ENCODE measurements at regions not wholly inside any gene's neighbourhood (a gene's known extent, or its start where the extent isn't known, plus 50 kb on each side); places are given as distances from the start of the nearest gene placed in this dataset.

DNA sequence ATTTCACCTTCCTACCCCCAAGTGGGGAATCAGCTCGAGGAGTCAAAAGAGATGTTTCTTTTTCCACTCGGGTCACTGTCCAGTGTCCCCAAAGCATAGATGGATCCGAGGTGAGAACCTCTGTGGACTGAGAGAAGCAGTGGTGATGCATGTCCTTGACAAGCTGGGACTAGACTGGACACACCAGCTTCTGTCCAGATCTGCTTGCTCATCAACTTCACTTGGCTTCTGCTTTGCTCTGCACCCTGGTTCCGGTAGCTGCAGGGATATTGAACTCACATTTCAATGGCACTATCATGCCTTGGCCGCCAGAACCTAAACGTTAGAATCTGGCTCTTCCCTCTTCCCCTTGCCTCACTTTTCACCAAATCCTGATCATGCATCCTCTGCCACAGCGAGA is 50.3 kb upstream of the CXCL12 start:
- Mint-ChIP-seq H3K9me3 (peaks cover 20% of the 10 kb centered on the region), H3K4me3 (no peak overlapping the region), H3K4me1 (no peaks in the 10 kb centered on the region), H3K27ac (no peak overlapping the region), H3K27me3 (peaks cover 2% of the 10 kb centered on the region), H3K36me3 (no peaks in the 10 kb centered on the region)

DNA sequence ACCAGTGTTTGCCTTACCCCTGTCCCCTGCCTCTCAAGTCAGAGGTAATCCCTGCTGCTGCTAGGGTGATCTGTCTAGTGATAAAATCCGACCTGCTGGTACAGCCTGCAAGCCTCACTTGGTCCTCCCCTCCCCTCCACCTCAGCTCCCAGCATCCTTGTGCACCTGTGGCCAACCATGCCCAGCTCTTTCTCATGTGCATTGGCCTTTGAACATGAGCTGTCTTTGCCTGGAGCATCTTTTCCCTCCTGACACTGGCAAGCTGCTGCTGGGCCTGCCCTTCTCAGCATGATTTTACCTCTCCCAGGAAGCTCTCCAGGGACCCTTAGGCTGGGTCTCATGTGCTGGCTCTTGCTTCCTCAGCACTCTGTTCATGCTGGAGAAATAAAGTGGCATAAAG is 51.3 kb upstream of the CXCL12 start:
- H3K27me3 Mint-ChIP-seq, result peaks cover 4% of the 10 kb centered on the region
- no peaks in the 10 kb centered on the region for H3K4me1 Mint-ChIP-seq
- no peak overlapping the region for H3K4me3 Mint-ChIP-seq
- no peak overlapping the region for H3K27ac Mint-ChIP-seq
- H3K36me3 Mint-ChIP-seq, result no peaks in the 10 kb centered on the region
- H3K9me3 Mint-ChIP-seq, result peaks cover 15% of the 10 kb centered on the region

DNA sequence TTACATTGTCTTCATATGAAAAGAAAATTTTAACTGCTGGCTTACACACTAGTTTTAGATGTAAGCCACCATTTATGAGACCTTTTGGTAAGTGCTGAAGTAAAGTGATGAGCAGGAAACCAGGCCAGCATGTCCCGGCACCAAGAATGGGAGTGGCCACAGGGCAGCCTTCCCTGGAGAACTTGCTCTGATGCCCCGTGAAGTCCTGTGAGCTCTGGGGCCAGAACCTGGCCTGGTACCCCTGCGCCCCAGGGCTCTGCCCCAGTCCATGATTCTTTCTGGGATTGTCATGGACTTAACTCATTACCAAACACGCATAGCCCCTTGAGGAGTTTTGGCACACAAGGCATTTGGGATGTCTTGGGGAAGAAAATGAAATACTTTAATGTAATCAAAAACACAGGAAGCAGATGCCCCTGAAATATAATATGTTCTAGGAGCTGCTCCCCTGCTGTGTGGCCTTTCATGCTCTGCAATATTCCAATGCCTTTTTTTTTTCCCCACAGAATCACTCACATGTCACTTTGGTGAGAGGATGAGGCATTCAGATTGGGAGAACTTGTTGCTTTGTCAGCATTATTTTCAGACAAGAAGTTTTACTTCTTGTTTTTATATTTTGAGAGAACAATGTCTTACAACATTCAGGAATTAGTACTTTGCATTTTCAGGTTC is 53.1 kb upstream of the CXCL12 start:
- Mint-ChIP-seq H3K27me3 (peaks cover 4% of the 10 kb centered on the region), H3K36me3 (no peaks in the 10 kb centered on the region), H3K9me3 (peaks cover 9% of the 10 kb centered on the region), H3K4me1 (no peaks in the 10 kb centered on the region), H3K27ac (no peak overlapping the region), H3K4me3 (no peak overlapping the region)

DNA sequence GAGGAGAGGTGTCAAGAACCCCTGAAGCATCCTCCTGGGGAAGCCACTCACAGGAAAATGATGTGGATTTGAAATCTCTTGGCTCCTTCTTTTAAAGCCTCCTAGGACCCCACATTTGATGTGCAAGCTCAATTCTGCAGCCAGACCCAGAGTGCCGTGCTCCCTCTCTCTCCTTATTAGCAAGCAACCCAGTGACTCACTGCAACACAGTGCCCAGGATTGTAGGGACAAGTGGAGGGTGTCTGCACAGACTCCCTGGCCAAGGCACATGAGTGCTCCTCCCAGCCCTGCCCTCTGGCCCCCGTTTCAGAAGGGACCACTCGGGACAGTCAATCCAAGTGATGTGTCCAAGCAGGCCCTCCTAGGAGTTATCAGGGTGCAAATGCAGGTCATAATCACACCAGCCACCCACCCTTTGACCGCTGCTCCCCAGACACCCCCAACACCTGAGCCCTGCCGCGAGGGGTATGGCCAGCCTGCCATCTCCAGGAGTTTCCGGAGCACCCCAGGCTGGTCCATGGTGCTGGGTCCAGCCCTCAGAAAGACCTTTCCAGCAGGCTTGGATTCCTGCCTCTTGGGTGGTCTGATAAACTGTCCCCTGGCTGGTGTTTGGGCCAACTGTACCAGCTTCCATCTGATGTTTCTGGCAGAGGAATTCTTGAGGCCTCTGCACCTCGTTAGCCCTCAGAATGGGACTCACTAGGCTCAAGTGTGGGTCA is 54.5 kb upstream of the CXCL12 start:
- Mint-ChIP-seq H3K9me3 (peaks cover 13% of the 10 kb centered on the region), H3K4me1 (no peaks in the 10 kb centered on the region), H3K27ac (no peak overlapping the region), H3K27me3 (peaks cover 4% of the 10 kb centered on the region), H3K4me3 (no peak overlapping the region), H3K36me3 (no peaks in the 10 kb centered on the region)

DNA sequence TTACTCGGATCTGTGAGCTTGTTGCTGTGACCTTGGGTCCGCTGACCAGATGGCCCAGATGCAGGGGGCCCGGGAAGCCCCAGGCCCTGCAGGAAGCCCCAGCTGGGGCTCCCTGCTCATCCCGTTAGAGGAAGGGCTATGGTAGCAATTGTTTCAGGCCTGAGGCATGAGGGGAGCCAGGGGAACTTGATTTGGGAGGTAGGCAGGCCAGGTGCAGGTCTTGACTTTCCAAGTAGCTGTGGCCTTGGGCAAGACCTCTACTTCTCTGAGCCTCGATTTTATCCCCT is 55.0 kb upstream of the CXCL12 start:
- Mint-ChIP-seq H3K9me3 (peaks cover 13% of the 10 kb centered on the region), H3K4me3 (no peak overlapping the region), H3K27me3 (peaks cover 4% of the 10 kb centered on the region)

DNA sequence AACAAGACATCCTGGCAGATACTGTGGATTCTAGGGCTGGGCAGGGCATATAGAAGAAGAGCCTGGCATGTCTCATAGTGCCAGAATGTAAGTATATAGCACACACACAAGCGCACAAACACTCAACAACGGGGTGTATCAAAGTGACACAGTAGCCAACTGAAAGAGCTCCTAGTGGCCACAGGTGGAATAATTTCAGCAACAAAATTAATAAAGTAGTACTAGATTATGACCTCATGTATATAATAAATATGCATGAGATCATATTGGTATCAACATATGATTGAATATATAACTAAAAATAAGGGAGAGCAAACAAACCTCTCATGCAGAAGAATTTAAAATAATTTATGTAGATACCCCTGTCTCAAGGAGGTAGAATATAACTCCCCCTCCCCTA is 72.4 kb upstream of the CXCL12 start:
- Mint-ChIP-seq H3K27ac (no peak overlapping the region), H3K36me3 (no peaks in the 10 kb centered on the region), H3K9me3 (no peaks in the 10 kb centered on the region), H3K4me1 (no peaks in the 10 kb centered on the region), H3K27me3 (peaks cover 6% of the 10 kb centered on the region), H3K4me3 (no peak overlapping the region)

More for the DNA sequence above, 55.0 kb upstream of the CXCL12 start:
- no peak overlapping the region for H3K27ac Mint-ChIP-seq
- H3K36me3 Mint-ChIP-seq, result no peaks in the 10 kb centered on the region
- H3K4me1 Mint-ChIP-seq, result no peaks in the 10 kb centered on the region

DNA sequence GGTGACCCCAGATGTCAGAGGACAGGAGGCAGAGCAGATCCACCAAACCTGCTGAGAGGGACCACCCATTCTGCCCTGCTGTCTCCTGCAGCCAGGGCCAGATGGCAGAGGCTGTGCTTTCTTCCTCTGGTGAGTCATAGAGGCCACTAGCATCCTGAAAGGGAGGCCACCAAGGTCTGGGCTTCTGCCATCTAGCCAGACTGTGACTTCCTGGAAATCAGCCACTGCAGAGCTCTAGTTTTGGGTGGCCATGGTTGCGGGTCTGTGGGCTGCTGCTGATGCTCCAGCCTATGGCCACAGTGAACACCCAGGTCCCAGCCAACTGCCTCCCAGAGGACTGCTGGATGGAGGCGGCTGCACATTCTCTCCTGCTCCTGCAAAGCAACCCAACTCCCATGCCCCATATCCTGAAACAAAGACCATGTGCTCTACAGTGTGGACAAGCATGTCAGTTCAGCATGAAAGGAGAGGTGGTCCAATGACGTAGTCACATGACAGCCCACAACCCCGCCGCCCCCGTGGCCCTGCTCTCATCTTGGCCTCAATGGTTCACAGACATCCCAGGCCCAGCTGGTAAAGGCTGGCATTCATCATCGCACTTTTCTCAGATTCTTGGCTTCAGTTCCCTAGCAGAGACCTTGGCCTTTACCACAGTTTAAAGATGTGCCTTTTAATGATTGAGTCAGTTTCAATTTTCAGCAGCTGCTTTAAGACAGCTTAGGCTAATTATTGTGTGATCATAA is 73.9 kb upstream of the CXCL12 start:
- no peak overlapping the region for H3K4me3 Mint-ChIP-seq
- H3K36me3 Mint-ChIP-seq, result no peaks in the 10 kb centered on the region
- H3K27me3 Mint-ChIP-seq, result peaks cover 6% of the 10 kb centered on the region
- no peaks in the 10 kb centered on the region for H3K9me3 Mint-ChIP-seq
- no peak overlapping the region for H3K27ac Mint-ChIP-seq
- H3K4me1 Mint-ChIP-seq, result no peaks in the 10 kb centered on the region

DNA sequence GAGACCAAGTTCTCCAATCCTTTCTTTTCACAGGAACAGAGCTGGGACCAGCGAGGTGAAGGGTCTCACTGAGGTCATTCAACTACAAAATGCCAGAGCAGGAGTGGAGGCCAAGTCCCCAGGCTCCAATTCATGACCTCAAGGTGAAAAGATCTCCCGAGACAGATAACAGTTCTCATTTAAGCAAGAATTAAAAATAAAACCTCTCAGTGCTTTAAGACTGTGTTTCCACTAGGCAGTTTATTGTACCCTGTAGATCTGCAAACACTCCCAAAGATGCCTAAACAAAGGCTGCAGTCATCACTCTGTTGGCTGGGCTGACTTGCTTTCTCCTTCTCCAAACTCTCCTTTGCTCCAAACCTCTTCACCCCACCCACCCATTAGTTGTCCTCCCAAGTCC is 74.8 kb upstream of the CXCL12 start:
- Mint-ChIP-seq H3K4me1 (no peaks in the 10 kb centered on the region), H3K4me3 (no peak overlapping the region), H3K27me3 (peaks cover 6% of the 10 kb centered on the region), H3K36me3 (no peaks in the 10 kb centered on the region), H3K9me3 (no peaks in the 10 kb centered on the region), H3K27ac (no peak overlapping the region)

DNA sequence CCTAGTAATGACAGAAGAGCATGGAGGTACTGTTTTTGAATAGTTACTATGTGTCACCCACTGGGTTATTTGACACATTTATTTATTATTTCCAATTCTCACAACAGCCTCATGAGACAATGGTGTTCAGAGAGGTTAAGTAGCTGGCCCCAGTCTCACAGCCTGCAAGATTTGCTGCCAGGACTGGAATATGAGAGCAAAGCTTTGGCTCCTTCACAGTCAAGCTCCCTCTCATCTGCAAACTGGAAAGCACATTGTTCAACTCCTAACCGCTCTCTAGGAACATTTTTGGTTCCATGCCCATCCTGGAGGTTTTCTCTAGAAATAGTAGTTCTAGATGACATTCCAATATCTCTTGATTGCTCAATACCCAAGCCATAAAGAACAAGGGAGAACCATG is 75.5 kb upstream of the CXCL12 start:
- Mint-ChIP-seq H3K4me3 (no peak overlapping the region), H3K27me3 (peaks cover 7% of the 10 kb centered on the region), H3K4me1 (no peaks in the 10 kb centered on the region), H3K36me3 (no peaks in the 10 kb centered on the region), H3K27ac (no peak overlapping the region), H3K9me3 (no peaks in the 10 kb centered on the region)

DNA sequence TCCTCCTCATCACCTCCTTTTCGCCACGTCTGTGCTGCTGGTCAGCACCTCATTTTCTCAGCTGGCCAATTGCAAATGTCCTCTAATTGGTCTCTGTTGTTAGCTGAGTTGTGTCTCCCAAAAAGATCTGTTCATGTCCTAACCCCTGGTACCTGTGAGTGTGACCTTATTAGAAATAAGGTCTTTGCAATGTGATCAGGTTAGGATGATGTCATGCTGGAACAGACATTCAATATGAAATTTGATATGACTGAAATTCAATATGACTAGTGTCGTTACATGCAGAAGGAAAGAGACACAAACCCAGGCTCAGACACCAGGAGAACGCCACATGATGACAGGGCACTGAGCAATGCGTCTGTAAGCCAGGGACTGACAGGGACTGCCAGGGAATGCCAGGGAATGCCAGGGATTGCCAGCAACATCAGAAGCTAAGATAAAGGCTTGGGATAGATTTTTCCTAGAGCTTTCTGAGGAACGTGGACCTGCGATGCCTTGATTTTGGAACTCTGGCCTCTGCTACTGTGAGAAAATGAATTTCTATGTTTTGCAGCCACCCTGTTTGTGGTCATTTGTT is 77.5 kb upstream of the CXCL12 start:
- Mint-ChIP-seq H3K4me3 (no peak overlapping the region), H3K9me3 (no peaks in the 10 kb centered on the region), H3K4me1 (no peaks in the 10 kb centered on the region), H3K36me3 (no peaks in the 10 kb centered on the region), H3K27me3 (peaks cover 8% of the 10 kb centered on the region), H3K27ac (no peak overlapping the region)

DNA sequence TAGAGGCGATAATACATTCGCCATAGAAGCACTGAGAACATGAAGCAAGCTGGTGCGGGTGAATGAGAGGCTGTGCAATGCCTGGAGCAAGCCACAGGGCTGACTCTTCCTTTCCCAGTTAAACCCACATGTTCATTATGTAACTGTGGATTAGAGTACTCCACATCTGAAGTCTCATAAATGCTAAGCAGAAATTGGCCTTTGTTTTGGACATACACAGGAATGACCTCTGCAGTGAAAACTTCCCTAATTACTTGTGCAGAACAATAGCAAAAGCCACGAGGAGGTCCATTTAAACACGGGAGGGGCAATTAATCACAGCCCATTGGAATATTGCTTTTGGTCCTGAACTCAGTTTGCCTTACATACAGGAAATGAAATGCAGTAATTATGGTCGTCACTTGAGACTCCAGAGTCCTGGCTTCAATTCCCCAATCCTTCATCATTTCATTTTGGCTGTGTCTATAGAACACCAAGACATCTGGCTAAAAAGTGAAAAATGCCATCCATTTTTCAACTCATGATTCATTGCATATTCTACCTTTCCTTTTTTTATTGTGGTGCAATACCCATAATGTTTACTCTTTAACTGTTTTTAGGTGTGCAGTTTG is 78.7 kb upstream of the CXCL12 start:
- H3K4me1 Mint-ChIP-seq, result no peaks in the 10 kb centered on the region
- H3K9me3 Mint-ChIP-seq, result no peaks in the 10 kb centered on the region
- peaks cover 6% of the 10 kb centered on the region for H3K27me3 Mint-ChIP-seq
- H3K4me3 Mint-ChIP-seq, result no peak overlapping the region
- no peaks in the 10 kb centered on the region for H3K36me3 Mint-ChIP-seq
- H3K27ac Mint-ChIP-seq, result no peak overlapping the region

DNA sequence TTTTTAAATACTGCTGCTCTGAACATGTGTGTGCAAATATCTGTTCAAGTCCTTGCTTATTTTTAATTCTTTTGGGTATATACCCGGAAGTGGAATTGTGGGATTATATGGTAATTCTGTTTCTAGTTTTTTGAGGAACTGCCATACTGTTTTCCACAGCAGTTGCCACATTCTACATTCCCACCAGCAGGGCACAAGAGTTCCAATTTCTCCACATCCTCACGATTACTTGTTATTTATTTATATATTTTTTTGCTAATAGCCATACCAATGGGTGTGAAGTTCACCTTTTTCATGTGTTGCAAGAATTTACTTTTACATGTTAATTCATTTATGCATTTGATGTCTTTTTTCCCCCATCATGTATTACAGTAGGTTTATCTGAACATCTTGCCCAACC is 79.6 kb upstream of the CXCL12 start:
- H3K4me3 Mint-ChIP-seq, result no peak overlapping the region
- H3K4me1 Mint-ChIP-seq, result no peaks in the 10 kb centered on the region
- no peak overlapping the region for H3K27ac Mint-ChIP-seq
- peaks cover 6% of the 10 kb centered on the region for H3K27me3 Mint-ChIP-seq
- no peaks in the 10 kb centered on the region for H3K9me3 Mint-ChIP-seq
- no peaks in the 10 kb centered on the region for H3K36me3 Mint-ChIP-seq

DNA sequence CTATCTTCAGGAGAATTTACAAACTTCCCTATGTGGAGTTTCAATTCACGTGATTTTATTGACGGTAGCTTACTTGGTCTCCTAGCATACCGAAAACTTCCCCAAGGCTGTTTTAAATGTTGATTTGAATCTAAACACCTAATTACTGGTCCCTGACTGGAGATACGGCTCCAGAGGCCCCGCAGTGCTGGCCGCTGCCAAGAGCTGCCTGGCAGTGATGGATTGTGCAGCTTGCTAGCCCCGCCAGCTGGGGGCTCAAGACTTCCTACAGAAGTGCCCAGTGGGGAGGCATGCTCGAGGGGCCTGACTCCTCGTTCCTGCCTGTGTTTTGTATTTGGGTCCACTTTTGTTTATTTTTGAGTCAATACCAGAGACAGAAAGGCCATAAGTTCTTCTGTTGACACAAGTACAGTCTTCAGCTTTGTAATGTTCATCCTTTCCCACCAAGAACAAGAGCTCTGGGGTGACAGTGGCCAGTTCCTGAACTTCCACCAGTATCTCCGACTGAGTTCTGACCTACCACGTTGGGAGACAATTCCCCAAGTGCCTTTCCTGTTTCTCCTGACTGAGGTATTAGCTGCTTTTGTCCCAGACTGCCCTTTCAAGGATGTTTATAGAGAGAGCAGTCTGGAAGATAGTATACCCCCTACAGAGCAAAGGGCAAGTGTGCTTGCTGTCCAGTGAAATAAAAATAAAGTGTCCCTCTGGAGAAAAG is 80.7 kb upstream of the CXCL12 start:
- Mint-ChIP-seq H3K27me3 (peaks cover 6% of the 10 kb centered on the region), H3K36me3 (no peaks in the 10 kb centered on the region), H3K27ac (no peak overlapping the region), H3K9me3 (no peaks in the 10 kb centered on the region), H3K4me3 (no peak overlapping the region), H3K4me1 (no peaks in the 10 kb centered on the region)

DNA sequence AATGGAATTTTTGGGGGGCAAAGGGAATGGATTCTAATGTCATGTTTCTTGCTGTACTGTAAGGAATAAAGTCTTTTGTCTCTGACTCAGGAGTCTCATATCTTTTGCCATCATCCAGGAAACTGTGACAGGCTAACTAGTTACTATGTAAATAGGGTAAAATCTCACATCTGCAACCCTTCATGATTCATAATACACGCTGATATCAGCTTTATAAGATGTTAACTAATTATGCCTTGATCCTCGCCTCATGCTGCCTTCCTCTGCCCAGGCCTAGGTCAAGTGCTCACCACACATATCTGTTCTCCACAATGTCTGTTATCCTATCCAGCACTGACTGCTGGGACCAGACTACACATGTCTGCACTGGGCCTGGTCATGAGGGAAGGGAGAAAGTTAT is 81.3 kb upstream of the CXCL12 start:
- Mint-ChIP-seq H3K4me1 (no peaks in the 10 kb centered on the region), H3K4me3 (no peak overlapping the region), H3K36me3 (no peaks in the 10 kb centered on the region), H3K27me3 (peaks cover 6% of the 10 kb centered on the region), H3K9me3 (no peaks in the 10 kb centered on the region), H3K27ac (no peak overlapping the region)

DNA sequence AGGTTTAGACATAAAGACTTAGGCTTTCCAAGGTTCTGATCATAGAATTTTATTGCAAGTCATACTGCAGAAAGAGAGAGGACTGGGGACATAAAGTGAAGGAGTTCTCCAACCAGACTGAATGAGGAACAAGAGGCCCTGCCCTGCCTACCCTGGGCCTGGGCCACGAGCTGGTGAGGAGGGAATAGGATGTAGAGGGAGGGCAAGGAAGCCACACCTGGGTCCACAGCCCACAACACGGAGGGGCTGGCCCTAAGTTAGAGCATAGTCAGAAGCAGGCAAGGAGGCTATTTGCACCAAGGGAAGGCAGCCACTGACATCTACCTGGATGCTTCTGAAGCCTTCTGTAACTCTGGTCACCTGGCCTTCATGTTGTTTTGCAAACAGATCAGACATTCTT is 82.2 kb upstream of the CXCL12 start:
- no peaks in the 10 kb centered on the region for H3K36me3 Mint-ChIP-seq
- H3K4me1 Mint-ChIP-seq, result no peaks in the 10 kb centered on the region
- no peak overlapping the region for H3K27ac Mint-ChIP-seq
- no peaks in the 10 kb centered on the region for H3K9me3 Mint-ChIP-seq
- peaks cover 6% of the 10 kb centered on the region for H3K27me3 Mint-ChIP-seq
- H3K4me3 Mint-ChIP-seq, result no peak overlapping the region
